ENCODE measurements at regions not wholly inside any gene's neighbourhood (a gene's known extent, or its start where the extent isn't known, plus 50 kb on each side); places are given as distances from the start of the nearest gene placed in this dataset.

GRCh38 chr15:91723959-91724358 is 129.5 kb upstream of the SLCO3A1 start:
- 82 to 90% methylated on average over 2 to 5 of the region's 6 CpGs for WGBS, 2 donors (ENCODE audit: low coverage in 1 of 2)
- no peak overlapping the region for H3K4me3 ChIP-seq
- ATAC-seq, result no peak
- peaks cover 5% of the 10 kb centered on the region for H3K27me3 ChIP-seq
- H3K27ac ChIP-seq, result no peak overlapping the region
- TF ChIP-seq CTCF (IDR thresholded peaks at IDR 0.05), result no peak
- no peaks in the 10 kb centered on the region for H3K36me3 ChIP-seq
- H3K4me1 ChIP-seq, result no peaks in the 10 kb centered on the region
- H3K9me3 ChIP-seq, result no peaks in the 10 kb centered on the region

DNA sequence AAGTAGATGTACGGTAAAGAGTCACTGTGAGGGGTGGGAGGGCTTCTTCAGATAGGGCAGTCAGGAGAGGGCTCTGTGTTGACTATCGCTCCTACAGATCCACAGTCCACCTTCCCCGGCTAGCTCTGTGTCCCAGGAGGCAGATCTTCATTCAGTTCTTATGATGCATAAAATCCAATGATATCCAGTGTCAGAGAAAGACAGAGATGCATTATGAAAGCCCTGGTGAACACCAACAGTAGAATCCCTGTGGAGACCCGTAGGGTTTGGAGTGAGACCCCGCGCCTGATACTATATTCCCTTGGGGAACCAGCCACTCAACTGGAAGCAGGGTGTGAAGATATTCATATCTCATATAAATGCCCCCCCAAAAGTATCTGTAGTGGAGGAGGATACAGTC is 119.8 kb upstream of the SLCO3A1 start:
- H3K36me3 ChIP-seq, result no peaks in the 10 kb centered on the region
- TF ChIP-seq POLR2AphosphoS5 (IDR thresholded peaks at IDR 0.05), result no peak
- TF ChIP-seq POLR2A (IDR thresholded peaks at IDR 0.05), result no peak
- TF ChIP-seq CTCF (IDR thresholded peaks at IDR 0.05), result no peak
- TF ChIP-seq EP300 (IDR thresholded peaks at IDR 0.05), result no peak
- H3K27ac ChIP-seq, result no peak overlapping the region
- H3K4me1 ChIP-seq, result no peaks in the 10 kb centered on the region
- no peaks in the 10 kb centered on the region for H3K9me3 ChIP-seq
- no peak overlapping the region for H3K4me3 ChIP-seq
- WGBS, 2 donors (ENCODE audit: low coverage in 1 of 2), result 68% methylated on average over 6 of the region's 6 CpGs; no CpG with 5 or more reads in 1 of the 2 donors
- no peak for ATAC-seq
- peaks cover 32% of the 10 kb centered on the region for H3K27me3 ChIP-seq

DNA sequence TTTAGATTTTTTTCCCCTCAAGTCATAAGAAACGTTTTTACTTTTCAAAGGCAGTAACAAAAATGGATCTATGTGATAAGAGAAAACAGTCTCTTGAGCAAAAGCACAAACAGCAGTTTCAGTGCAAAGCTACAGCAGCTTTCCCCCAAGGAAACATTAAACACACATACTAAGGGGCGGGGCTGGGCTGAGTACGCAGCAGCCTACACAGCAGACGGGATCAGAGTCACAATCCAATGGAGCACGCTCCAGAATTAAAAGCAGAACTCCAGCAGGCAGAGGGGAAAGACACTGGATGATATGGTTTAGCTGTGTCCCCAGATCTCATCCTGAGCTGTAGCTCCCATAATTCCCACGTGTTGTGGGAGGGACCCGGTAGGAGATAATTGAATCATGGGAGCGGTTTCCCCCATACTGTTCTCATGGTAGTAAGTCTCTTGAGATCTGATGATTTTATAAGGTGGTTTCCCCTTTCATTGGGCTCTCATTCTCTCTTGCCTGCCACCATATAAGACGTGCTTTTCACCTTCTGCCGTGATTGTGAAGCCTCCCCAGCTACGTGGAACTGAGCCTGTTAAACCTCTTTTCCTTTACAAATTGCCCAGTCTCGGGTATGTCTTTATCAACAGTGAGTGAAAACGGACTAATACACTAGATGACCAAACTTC is 116.2 kb upstream of the SLCO3A1 start:
- H3K36me3 ChIP-seq, result no peaks in the 10 kb centered on the region
- H3K4me3 ChIP-seq, result no peak overlapping the region
- no peak overlapping the region for H3K27ac ChIP-seq
- 52 to 60% methylated on average over 12 to 13 of the region's 13 CpGs for WGBS, 2 donors (ENCODE audit: low coverage in 1 of 2)
- TF ChIP-seq EP300 (IDR thresholded peaks at IDR 0.05), result no peak
- no peak for TF ChIP-seq POLR2A (IDR thresholded peaks at IDR 0.05)
- TF ChIP-seq CTCF (IDR thresholded peaks at IDR 0.05), result no peak
- TF ChIP-seq POLR2AphosphoS5 (IDR thresholded peaks at IDR 0.05), result no peak
- peaks cover 24% of the 10 kb centered on the region for H3K27me3 ChIP-seq
- ATAC-seq, result no peak
- no peaks in the 10 kb centered on the region for H3K9me3 ChIP-seq
- no peaks in the 10 kb centered on the region for H3K4me1 ChIP-seq

- no peaks in the 10 kb centered on the region for H3K4me1 ChIP-seq
- 75 to 81% methylated on average over 7 of the region's 7 CpGs for WGBS, 2 donors (ENCODE audit: low coverage in 1 of 2)
- no peak for ATAC-seq
- H3K27me3 ChIP-seq, result peaks cover 6% of the 10 kb centered on the region
- no peaks in the 10 kb centered on the region for H3K9me3 ChIP-seq
- no peak overlapping the region for H3K27ac ChIP-seq
- no peak overlapping the region for H3K4me3 ChIP-seq
- no peaks in the 10 kb centered on the region for H3K36me3 ChIP-seq
- no peak for TF ChIP-seq EP300 (IDR thresholded peaks at IDR 0.05)
- TF ChIP-seq CTCF (IDR thresholded peaks at IDR 0.05), result no peak
- TF ChIP-seq POLR2AphosphoS5 (IDR thresholded peaks at IDR 0.05), result no peak
- no peak for TF ChIP-seq POLR2A (IDR thresholded peaks at IDR 0.05)
These were observed 111.5 kb upstream of the SLCO3A1 start for GRCh38 chr15:91741986-91742385.

GRCh38 chr15:91751611-91752010 is 101.9 kb upstream of the SLCO3A1 start:
- 20 to 54% methylated on average over 1 to 2 of the region's 2 CpGs for WGBS, 2 donors (ENCODE audit: low coverage in 1 of 2)
- TF ChIP-seq CTCF (IDR thresholded peaks at IDR 0.05) (no peak), POLR2A (IDR thresholded peaks at IDR 0.05) (no peak), EP300 (IDR thresholded peaks at IDR 0.05) (no peak), POLR2AphosphoS5 (IDR thresholded peaks at IDR 0.05) (no peak)
- no peaks in the 10 kb centered on the region for H3K36me3 ChIP-seq
- H3K4me3 ChIP-seq, result no peak overlapping the region
- H3K4me1 ChIP-seq, result no peaks in the 10 kb centered on the region
- H3K27me3 ChIP-seq, result peaks cover 9% of the 10 kb centered on the region
- H3K27ac ChIP-seq, result no peak overlapping the region
- no peaks in the 10 kb centered on the region for H3K9me3 ChIP-seq
- ATAC-seq, result no peak

Data from gastroesophageal sphincter (tissue), 4 donors.